ENCODE measurements at regions not wholly inside any gene's neighbourhood (a gene's known extent, or its start where the extent isn't known, plus 50 kb on each side); places are given as distances from the start of the nearest gene placed in this dataset.

- no peak for TF ChIP-seq POLR2AphosphoS5 (IDR thresholded peaks at IDR 0.05; ENCODE audit: low read depth)
- TF ChIP-seq EZH2 (IDR thresholded peaks at IDR 0.05; ENCODE audit: low read depth, unreplicated experiment): no peak
- no peak for TF ChIP-seq CTCF (conservative IDR thresholded peaks at IDR 0.05; ENCODE audit: low read depth in 2 of 2)
- no peak for TF ChIP-seq EZH2phosphoT487 (IDR thresholded peaks at IDR 0.05; ENCODE audit: unreplicated experiment)
- TF ChIP-seq CREB1 (CRISPR knock-in tag; IDR thresholded peaks at IDR 0.05; ENCODE audit: low read depth): no peak
- TF ChIP-seq REST (IDR thresholded peaks at IDR 0.05; ENCODE audit: unreplicated experiment): no peak
- no peak for TF ChIP-seq JUNB (IDR thresholded peaks at IDR 0.05; ENCODE audit: unreplicated experiment)
Measured at GRCh38 chr1:22266141-22266540, 123.2 kb upstream of the WNT4 start.
